ENCODE measurements at regions not wholly inside any gene's neighbourhood (a gene's known extent, or its start where the extent isn't known, plus 50 kb on each side); places are given as distances from the start of the nearest gene placed in this dataset.

DNA sequence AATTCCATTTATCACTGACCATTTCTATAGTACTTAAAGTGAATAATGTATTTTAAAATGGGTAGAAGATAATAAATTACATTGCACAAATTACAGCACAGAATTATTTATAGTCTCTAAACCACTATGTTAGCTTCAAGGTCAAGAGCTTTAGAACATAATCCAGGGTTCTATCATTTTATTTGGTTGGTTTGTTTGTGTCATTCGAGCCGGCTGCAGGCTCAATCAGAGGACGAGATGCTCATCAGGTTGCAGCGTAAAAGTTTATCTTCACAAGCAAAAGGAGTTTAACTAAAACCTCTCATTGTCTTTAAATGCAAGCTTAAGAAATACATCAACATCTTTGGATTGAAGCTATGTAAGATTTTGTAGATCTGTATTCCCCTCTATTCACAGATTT, 523.8 kb downstream of the EFNA5 start:
- DNase-seq (ENCODE audit: low read depth) = no peak

DNA sequence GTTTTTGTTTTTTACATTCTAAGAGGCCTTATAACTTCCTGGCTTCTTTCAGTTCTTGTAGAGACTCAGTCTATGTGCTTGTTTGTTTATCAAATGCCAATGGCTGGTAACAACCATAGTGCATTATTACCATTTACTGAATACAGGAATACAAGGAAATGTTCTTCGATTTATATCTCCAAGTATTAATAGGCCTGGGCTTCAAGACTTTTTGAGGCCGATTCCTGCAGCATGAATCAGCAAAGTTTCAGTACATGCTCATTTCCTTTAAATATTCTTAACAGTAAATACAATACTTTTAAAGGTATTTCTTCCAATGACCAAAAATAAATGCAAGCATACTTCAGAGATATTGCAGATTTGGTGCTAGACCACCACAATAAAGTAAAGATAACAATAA, 535.3 kb downstream of the EFNA5 start:
- DNase-seq (ENCODE audit: low read depth) = peak; percentile 8

DNA sequence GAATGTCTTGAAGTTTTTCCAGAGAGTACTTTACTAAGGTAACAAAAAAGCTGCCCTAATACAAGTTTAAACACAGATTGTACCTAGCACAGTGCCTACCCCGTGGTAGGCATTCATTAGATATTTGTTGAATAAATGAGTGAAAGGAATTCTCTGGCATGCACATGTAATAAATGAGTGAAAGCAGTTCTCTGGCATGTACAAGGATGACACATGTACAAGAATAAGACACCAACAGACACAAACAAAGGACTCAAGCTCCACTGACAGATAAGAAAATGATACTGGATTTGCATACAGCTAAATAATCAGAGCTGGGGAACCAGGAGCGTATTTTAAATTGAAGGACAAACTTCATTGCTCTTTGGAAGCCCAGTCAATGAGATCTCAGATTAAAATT, 535.8 kb downstream of the EFNA5 start:
- DNase-seq (ENCODE audit: low read depth) = no peak

DNA sequence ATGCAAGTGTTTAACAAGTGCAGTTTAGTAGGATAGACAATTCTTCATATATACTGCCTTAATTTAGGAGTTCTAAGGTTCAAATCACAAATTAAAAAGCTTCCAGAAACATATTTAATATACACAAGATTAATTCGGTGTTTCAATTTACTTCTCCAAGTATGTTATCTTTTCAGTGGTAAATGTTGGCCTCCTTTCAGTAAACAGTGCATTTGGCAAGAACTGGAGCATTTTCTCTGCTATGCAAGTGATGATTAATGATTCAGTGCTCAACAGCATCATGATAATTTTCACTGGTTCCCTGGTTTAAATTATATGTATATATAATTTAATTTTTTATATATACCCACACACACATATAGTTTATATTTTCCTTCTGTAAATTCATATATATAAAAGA, 541.7 kb downstream of the EFNA5 start:
- DNase-seq (ENCODE audit: low read depth) = peak; percentile 27

DNA sequence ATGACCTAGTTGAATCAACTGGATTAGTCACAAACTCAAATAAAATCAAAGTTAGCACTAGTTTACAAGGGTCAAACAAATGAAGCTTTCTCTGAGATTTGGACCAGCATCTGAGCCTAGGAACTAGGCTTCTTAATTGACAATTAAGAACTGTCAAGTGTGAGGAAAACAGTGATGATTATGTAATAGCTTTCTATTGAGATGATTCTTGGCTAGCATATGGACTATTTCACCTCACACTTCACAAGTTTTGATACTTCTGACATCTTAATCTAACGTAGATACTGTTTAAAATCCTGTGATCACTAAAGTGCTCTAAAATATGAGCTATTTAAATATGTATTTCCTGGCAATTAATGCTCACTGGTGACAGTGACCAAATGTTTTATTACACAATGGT, 542.9 kb downstream of the EFNA5 start:
- no peak for DNase-seq (ENCODE audit: low read depth)

DNA sequence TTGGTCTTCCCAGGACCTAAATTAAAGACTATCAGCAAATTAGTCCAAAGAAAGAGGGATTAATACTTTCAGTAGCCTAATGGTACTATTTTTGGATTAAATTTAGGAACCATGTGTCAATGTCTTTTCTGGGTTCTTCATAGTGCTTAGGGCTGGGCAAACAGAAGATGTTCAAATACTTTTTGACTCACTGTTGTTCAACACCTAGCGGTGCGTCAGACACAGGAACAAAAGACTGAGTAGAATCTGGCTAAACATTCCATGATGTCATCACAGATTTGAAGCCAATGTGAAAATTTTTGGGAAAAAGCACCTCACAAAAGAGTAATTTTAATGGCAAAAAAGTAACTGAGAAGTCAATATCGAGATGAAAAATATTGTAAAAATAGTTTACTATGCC, 544.4 kb downstream of the EFNA5 start:
- no peak for DNase-seq (ENCODE audit: low read depth)

DNA sequence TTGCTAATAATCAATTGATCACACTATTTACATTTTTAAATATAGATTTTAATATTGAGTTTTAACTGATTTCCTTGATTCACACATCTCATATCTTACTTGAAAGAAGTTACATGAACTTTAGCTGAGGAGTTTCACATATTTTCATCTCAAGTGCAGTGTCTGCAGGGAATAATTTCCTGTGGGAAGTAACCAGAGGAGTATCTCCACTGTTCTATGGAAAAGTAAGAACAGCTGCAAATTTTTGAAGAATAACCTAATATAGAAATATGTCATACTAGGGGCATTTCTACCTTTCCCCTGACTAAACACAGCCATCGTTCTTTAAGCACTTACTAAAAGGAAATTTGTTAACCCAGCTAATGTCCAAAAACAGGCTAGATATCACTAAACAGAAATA, 546.4 kb downstream of the EFNA5 start:
- no peak for DNase-seq (ENCODE audit: low read depth)

DNA sequence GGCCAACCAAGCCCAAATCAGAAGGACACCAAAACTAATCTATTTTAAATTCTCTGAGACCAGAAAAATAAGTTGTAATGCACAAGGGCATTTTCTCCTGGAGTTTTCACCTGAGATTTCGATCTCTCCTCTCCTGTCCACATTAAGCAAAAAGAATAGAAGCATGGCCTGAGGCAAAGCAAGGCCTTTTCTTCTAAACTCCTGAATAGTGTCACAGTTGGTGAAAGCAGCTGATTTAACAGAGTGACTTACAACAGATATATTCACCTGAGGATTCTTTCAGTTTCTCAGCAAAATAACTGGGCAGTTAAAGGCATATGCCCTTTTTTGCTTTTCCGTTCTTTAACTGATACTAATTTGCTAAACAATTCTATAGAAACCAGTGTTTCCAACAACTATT, 547.7 kb downstream of the EFNA5 start:
- no peak for DNase-seq (ENCODE audit: low read depth)

DNA sequence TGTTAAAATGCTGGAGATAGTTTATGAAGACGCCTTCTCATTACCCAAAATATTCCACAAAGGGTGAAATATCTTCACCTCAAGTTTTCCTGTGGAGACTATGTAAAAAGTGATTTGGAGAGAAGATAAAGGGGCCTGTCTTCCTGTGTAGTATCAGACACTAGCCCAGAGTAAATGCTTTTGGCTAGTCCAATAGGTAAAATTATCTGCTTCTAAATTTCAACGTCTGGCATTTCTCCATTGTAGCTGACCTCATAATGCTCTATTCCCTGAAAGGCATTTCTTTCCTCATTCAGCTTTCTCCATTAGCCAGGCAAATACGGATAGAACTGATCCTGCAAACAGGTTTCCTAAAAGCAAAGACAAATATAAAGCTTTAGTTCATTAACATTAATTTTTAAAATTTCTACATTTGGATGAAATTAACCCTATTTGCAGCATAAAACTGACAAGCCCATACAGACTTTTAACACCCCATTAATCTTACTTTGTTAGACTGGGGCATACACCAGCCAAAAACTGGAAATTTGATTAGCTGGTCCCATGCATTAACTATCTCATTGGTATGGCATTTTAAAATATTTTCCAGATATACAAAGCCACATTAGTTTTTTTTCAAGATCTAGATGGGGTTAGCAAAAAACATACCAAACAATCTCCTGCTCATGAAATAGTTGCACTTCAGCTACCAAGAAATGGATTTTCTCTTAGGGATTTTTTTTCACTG, 548.8 kb downstream of the EFNA5 start:
- DNase-seq (ENCODE audit: low read depth) = no peak

DNA sequence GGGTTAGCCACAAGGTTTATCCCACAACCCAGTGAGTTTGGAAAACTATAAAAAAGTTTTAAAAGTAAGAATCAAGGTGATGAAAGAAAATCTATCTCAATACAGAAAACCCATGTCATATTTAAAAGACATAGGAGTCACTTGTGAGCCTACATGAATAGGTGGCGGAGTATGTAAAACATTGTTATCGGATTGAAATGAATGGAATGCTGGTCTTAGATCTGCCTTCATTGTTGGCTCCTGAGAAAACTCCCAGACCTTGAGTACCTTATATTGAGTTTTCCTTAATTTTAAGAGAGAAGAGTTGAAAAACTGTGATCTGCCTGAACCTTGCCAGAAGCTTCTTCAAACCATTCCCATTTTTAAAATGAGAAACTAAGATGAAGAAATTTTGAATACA, 551.1 kb downstream of the EFNA5 start:
- no peak for DNase-seq (ENCODE audit: low read depth)

DNA sequence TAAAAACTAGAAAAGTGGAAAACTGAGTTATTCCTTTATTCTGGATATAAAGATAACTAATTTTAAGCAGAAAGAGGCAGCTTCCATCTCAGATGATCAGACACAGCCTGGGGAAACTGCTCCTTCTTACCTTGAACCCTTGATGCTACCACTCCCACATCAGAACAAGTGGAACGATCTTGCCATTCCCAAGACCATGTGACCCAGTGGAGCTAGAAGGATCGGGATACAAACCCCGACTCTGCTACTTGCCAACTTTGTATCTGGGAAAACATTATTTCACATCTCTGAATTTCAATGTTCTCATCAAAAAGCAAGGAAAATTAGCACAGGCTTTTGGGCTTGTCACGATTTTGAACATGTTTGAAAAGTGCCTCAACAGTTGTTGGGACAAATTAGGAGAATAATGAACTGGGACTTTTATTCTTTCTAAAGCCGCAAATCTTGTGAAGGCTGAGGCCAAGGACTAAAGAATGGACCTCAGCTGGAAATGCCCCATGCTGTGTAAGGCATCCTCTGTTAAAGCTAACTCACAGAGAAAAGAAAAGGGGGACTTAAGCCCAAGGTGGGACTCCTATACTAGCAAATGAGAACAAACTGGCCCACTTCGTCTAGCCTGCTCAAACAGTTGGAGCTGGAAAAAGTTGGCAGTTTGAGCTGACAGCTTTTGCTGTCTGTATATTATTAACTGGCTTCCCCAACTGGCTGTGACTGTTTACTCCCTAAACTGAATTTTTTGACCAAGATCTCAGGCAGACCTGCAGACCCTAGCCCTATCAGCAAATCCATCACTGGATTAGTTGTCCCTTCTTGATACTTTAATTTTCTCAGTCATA, 552.3 kb downstream of the EFNA5 start:
- no peak for DNase-seq (ENCODE audit: low read depth)

DNA sequence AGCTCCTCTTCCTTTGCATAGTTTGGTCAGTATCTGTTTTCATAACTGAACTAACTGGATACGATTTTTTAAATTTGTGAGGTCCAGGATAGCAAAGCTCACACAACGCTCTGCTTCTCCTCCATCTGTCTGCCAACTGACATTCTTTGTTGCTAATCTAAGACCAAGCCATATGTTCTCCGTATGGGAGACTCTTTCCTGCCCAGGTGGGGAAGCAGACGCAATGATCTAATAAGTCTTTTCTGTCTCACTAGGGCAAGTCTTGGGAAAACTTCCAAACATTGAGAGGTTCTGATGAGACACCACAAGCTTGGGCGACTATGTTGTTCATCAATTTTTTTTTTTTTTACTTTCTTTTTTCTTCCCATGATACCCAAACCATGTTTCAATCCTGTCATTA, 558.5 kb downstream of the EFNA5 start:
- DNase-seq (ENCODE audit: low read depth) = no peak

DNA sequence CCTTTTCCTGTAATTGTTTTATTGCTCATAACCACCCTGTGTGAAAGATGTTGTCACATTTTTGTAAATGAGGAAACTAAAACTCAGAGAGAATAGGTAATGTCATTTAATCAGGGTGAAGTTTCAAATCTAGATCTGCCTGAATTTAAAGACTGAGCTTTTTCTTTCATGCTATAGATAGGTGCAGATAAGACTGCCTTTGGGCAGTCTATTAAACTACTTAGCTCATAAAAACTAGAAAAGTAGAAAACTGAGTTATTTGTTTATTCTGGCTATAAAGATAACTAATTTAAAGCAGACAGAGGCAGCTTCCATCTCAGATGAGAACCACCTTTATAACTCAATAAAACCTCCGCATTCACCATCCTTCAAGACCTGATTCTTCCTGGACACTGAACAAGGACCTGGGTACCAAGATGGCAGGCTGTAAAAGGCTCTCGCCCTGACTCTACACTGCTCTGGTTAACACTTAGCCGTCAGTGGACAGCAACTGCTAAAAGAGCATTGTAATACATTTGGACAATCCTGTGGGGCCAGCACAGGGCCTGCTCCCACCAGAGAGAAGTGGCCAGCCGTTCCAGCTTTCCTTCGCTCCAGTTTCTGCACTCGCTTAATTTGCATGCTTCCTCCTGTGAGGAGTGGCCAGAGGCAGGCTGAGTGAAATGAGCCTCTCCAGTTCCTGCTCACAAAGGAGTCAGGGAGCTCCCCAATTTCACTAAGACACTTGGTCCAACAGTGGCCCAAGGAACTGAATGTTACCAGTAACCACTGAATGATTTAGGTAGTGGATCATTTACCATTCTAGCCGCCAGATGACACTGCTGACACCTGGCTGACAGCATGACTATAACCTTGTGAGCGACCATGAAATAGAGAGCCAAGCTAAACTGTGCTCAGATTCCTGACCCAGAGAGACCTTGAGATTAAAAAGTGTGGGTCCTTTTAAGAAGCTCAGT, 566.4 kb downstream of the EFNA5 start:
- no peak for DNase-seq (ENCODE audit: low read depth)

DNA sequence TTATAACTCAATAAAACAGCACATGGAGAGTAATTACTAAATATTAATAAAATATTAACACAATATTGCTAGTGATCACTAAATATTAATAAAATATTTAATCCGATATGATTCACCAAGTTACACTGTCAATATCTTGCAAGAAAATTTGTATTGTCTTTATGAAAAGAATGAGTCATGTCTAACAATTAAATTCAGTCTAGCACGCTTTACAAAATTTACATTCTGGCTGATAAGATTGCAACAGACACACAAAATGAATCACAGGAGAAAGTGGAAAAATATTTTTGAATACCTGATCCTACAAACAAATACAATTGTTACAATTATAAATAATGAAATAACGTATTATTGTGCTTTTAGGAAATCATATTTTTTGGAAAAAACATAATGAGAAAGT, 567.2 kb downstream of the EFNA5 start:
- no peak for DNase-seq (ENCODE audit: low read depth)

DNA sequence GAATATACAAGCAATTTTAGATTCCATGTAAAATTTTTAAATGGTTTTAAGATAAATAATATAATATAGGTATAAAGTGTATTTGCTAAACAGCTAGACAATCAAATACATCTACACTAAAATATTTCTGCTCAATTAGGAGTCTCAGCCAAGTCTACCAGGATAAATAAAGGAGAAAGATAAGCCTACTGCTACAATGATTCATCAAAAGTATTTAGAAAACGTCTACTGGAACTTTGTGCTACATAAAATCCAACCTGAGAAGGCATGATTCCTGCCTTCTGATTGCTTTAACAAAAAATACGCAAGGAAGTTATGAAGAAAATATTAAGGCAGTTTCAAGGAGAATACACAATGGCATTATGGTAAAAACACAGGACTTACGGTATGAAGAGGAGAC, 570.6 kb downstream of the EFNA5 start:
- no peak for DNase-seq (ENCODE audit: low read depth)

DNA sequence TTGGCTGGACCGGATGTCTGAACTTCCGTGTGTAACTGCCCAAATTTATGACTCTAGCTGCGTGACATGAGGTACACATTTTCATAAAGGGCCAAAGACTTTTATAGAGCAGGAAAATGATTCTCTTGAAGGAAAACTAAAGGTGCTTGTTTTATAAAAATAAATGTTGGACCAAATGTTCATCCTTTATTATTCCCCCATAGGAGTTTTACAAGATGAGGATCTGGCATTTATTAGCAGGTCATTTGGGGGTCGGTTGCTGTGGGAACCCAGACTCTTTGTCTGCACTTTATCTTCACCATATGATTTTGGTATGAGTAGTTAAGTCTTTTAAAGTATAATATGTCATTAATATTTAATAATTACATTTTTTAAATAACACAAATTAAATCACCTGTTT, 571.2 kb downstream of the EFNA5 start:
- DNase-seq (ENCODE audit: low read depth) = no peak

DNA sequence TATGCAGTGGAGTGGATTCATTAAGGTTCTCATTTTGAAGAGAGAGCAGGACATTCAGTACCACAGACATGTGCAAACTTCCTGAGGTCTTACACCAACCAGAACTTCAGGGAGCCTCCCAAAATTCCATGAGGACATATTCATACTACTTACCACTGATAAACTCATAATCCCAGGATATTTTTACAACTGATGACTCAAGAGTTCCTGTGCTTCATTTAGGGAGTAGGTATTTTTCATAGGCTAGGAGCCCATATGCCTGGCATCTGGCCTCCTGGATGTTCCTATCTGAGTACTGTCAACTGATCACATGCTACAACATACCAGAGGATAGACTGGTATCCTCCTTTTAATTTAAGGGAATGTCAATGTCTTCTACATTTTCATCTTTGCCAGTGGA, 578.0 kb downstream of the EFNA5 start:
- no peak for DNase-seq (ENCODE audit: low read depth)

DNA sequence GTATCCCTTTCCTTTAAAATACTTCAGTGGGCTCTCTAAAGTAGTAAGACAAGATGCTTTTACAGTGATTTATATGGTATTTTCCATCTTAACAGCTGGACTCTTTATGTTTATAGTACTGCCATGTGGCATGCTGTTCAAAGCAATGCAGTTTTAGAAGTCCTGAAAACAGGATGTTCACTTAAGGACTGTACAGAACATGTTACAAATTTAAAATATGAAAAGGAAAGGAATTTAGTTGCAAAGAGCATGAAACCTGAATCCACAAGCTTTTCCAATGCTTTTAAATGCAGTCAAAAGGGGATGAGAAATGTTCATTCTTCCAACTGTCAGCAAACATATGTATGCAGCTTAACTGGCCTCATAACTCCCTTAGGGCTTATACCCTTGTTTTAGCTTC, 580.2 kb downstream of the EFNA5 start:
- DNase-seq (ENCODE audit: low read depth) = peak; percentile 34

DNA sequence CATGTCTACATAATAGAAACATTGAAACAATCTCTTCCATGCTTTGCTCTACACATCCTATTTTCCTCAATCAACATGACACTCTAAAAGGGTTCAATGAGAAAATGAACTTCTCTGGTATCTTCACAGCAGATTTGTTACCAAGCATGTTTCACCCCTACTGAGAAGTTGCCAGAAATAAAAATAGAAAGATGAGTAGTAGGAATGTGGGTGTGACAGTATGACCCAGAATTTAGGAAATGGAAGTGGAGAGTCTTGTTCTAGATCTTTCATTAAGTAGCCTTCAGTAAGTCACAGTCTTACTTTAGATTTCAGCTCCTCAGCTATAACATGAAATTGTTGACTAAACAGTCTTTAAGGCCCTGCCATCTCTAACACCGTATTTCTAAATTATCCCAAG, 581.8 kb downstream of the EFNA5 start:
- DNase-seq (ENCODE audit: low read depth) = no peak

DNA sequence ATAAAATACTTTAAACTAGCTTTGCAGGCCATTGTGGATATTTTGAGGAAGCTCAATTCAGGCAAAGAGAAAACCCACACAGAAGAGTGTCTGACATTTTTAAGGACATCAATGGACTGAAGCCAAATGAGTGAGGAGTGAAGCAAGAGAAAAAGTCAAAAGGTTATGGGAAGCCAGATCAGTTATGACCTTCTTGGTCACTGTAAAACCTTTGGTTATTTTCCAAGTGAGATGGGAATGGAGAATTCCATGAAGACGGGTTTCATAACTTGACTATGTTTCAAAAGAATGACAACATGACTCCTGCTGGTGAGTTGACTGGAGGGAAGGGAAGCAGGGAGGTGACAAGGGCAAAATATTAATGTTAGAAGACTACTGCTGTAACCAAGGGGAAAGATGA, 585.2 kb downstream of the EFNA5 start:
- no peak for DNase-seq (ENCODE audit: low read depth)

DNA sequence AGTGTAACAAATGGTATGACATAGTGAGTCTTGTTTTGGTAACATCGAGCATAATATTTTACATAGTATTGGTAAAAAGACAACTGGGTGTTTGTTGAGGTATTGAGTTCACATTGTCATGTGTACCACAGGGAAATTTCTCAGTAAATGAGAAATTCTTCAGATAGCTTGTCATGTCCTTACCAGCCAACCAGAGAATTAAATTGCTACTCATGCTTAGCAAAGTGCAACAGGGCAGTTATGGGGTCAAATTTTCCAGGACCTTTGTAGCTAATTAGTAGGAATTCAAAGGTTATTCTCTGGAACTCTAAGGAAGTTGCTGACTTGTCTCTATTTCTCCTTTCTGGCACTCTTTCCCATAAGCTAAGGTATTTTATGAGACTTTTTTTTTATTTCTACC, 595.7 kb downstream of the EFNA5 start:
- no peak for DNase-seq (ENCODE audit: low read depth)

DNA sequence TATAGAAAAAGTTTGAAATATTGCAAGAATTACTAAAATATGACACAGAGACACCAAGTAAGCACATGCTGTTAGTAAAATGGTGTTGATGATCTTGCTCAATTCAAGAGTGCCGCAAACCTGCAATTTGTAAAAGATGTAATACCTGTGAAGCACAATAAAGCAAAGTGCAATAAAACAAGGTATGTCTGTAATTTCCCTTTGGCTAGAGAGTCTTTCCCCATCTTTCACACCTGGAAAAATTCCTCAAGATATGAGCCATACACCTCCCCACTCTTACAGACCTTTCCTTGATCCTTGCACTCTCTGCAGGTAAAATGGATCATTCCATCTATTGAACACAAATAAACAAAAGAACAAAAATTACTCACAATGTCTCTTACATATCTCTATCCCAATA, 597.8 kb downstream of the EFNA5 start:
- DNase-seq (ENCODE audit: low read depth) = no peak

DNA sequence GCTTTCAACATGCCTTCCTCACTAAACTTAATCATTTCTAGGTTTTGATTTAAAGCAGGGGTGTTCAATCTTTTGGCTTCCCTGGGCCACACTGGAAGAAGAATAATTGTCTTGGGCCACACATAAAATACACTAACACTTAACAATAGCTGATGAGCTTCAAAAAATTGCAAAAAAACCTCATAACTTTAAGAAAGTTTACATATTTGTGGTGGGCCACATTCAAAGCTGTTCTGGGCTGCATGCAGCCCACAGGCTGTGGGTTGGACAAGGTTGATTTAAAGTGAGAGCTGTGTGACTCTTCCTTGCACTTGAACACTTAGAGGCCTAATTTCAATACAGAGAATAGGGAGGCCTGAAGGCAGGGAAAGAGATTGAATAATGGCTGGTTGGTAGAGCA, 598.3 kb downstream of the EFNA5 start:
- DNase-seq (ENCODE audit: low read depth) = peak; percentile 8

All from fibroblast of gingiva (primary cell).